Superior temporal gyrus (tissue), 1 donor: ENCODE measurements at regions not wholly inside any gene's neighbourhood (a gene's known extent, or its start where the extent isn't known, plus 50 kb on each side); places are given as distances from the start of the nearest gene placed in this dataset.
"Not testable (repeated sequence)": the region's sequence is repeated elsewhere in the genome, so short reads cannot be mapped to it uniquely, and the experiment has no call there.

Experiments
- DNase-seq: peaks from one replicate; pipeline ENCODE4 v3.0.0-alpha.2; 2016; ENCODE audit errors: extremely low spot score

DNA sequence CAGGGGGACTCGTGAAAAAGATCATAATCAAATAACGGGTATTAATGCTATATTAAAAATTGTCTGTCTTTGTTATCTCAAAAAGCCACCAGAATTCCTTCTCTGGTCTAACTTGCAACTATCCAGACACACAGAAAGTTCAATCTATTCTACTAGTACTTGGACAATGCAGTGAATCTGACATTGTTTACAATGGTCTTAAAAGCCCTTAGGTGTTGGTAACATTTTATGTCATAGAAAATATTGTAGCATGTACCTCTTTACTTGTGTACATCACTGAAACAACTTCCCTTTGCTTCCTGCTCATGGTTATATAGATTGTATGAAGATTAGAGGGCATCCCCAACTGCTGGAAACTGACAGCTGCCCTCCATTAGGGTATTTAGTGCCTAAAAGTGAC lies 71.1 kb upstream of the PPP3CA start:
- DNase-seq = no peak

DNA sequence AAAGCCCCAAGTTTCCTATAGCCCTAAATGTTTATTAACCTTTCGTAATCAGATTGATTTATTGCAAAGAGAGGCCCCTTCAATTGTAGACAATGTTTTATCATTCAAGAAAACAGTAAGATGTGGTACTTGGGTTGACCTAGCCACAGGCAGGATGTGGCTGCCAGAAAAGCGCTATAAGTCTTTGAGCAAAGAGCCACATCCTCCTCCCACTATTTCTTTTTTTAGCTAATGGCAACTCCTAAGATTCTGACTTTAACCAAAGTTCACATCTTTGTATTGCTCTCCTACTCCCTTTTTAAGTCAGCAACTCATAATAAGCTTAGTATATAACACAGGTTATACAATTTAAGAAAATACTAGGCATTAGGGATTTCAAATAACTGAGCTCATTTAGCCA lies 70.7 kb upstream of the PPP3CA start:
- DNase-seq = no peak

DNA sequence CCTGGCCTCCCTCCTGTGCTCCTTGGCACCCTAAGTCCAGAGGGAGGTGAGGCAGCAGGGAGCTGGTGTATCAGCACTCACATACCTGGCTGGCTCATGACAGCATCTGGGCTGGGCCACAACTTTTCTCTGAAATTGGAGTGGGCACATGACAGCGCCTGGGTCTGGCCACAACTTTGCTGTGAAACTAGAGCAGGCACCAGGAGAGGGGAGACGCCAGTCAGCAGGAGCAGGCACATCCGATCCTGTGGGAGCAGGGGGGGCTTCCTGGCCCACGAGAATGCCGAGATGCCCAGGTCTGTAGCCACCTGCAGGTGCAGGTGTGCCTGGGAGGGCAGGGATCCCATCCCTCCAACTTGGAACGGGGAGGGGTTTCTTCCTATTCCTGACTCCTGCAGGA lies 69.7 kb upstream of the PPP3CA start:
- no peak for DNase-seq

- no peak for DNase-seq
These were observed 68.6 kb upstream of the PPP3CA start for GRCh38 chr4:101415962-101416361.

GRCh38 chr4:101414496-101414895 lies 67.2 kb upstream of the PPP3CA start:
- DNase-seq = no peak

- no peak for DNase-seq
These were observed 64.6 kb upstream of the PPP3CA start for GRCh38 chr4:101411926-101412325.

- not testable (repeated sequence) for DNase-seq
These were observed 64.1 kb upstream of the PPP3CA start for GRCh38 chr4:101411281-101411910.

DNA sequence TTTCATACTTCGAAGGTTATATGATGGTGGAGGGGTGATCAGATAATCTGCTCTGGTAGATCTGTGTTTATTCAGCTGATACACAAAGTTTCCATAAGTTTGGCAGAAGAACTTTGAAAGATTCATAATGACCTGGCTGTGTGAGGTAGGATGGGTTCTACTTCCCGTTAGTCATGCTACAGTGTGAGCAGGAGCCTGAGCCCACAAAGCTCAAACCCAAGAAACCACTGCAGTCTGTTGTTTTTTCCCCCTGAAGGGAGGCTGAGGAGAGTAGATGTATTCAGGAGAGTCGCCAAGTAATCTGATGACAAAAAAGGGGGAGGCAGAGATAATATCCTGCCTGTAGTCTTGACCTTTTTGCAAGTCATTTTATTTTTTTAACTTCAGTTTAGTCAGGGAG lies 52.8 kb upstream of the PPP3CA start:
- DNase-seq = no peak

DNA sequence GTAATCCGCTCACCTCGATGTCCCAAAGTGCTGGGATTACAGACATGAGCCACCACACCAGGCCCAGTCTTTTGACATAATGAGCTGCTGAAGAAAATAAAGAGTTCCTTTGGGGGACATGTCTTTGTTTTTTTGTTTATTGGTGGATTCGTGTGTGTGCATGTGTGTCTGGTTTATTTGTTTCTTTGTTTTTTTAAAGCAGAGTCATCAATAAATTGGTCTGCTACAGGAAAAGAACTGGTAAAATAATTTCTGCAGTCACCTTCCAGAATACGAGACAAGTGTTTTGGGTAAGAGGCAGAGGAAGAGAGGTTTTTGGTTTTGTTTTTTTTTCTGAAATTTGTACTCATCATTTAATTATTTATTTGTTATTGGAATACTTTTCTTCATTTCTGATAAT lies 51.5 kb upstream of the PPP3CA start:
- no peak for DNase-seq
